Liver (tissue), 8 donors: ENCODE measurements at regions not wholly inside any gene's neighbourhood (a gene's known extent, or its start where the extent isn't known, plus 50 kb on each side); places are given as distances from the start of the nearest gene placed in this dataset.

Experiments used
- DNase-seq: peaks from one replicate; pipeline ENCODE4 v3.0.0-alpha.2; 2017; ENCODE audit warnings: low spot score
- H3K27ac ChIP-seq, 2 donors: one replicate each; pipeline ENCODE4 v1.7.0; 2013; ENCODE audit warnings: inconsistent platforms in 2 of 2, low read length in 2 of 2, control low read depth in 1 of 2, low read depth in 1 of 2, mild to moderate bottlenecking in 1 of 2
- H3K27me3 ChIP-seq, 4 donors: one replicate each; pipeline versions ENCODE4 v1.6.1 to v1.7.0; 2013; ENCODE audit warnings: low read length in 3 of 4, inconsistent platforms in 1 of 4, mild to moderate bottlenecking in 1 of 4, moderate library complexity in 1 of 4; ENCODE audit not compliant: control insufficient read depth in 4 of 4, insufficient read depth in 4 of 4
- H3K36me3 ChIP-seq, 4 donors: one replicate each; pipeline versions ENCODE4 v1.6.1 to v1.7.0; 2013; ENCODE audit warnings: low read length in 3 of 4, mild to moderate bottlenecking in 3 of 4, low read depth in 1 of 4, moderate library complexity in 1 of 4; ENCODE audit not compliant: control insufficient read depth in 4 of 4, insufficient read depth in 3 of 4
- H3K4me1 ChIP-seq, 4 donors: one replicate each; pipeline versions ENCODE4 v1.6.1 to v1.7.0; 2013; ENCODE audit warnings: low read length in 3 of 4, mild to moderate bottlenecking in 3 of 4, moderate library complexity in 1 of 4; ENCODE audit not compliant: control insufficient read depth in 4 of 4, insufficient read depth in 4 of 4
- H3K4me3 ChIP-seq, 3 donors: one replicate each; pipeline versions ENCODE4 v1.6.1 to v1.7.0; 2013; ENCODE audit warnings: low read length in 3 of 3, control low read depth in 1 of 3, low read depth in 1 of 3, mild to moderate bottlenecking in 1 of 3
- H3K9ac ChIP-seq, 2 donors: one replicate each; pipeline ENCODE4 v1.7.0; 2013; ENCODE audit warnings: low read length in 2 of 2, mild to moderate bottlenecking in 2 of 2, moderate library complexity in 2 of 2, control low read depth in 1 of 2, low read depth in 1 of 2
- H3K9me3 ChIP-seq, 4 donors: one replicate each; pipeline versions ENCODE4 v1.6.1 to v1.7.0; 2013; ENCODE audit warnings: low read length in 3 of 4; ENCODE audit not compliant: control insufficient read depth in 4 of 4
- ATF3 ChIP-seq: IDR thresholded peaks from 2 replicates; pipeline ENCODE4 v1.6.1; 2016; ENCODE audit warnings: antibody characterized with exemption
- CTCF ChIP-seq: fragments of 150-350 bp; IDR thresholded peaks from 2 replicates; pipeline ENCODE4 v1.5.1; 2017; ENCODE audit warnings: improper control_type of control experiment, low read depth, low read length; ENCODE audit not compliant: missing input control
- EGR1 ChIP-seq, 2 donors: IDR thresholded peaks; 2 replicates each; pipeline ENCODE4 v1.6.1; 2016 to 2018; ENCODE audit warnings: antibody characterized with exemption in 2 of 2, low read depth in 2 of 2
- FOXA1 ChIP-seq: IDR thresholded peaks from 2 replicates; pipeline ENCODE4 v1.6.1; 2016; ENCODE audit warnings: antibody characterized with exemption
- FOXA2 ChIP-seq: IDR thresholded peaks from 2 replicates; pipeline ENCODE4 v1.6.1; 2016; ENCODE audit warnings: antibody characterized with exemption
- GABPA ChIP-seq, 2 donors: IDR thresholded peaks in 1 of 2; conservative IDR thresholded peaks in 1 of 2; 2 replicates each; pipeline ENCODE4 v1.6.1; 2016; ENCODE audit warnings: antibody characterized with exemption in 2 of 2, mild to moderate bottlenecking in 1 of 2, moderate library complexity in 1 of 2
- HNF4A ChIP-seq, 2 donors: conservative IDR thresholded peaks; 2 replicates each; pipeline ENCODE4 v1.6.1; 2016; ENCODE audit warnings: antibody characterized with exemption in 2 of 2, mild to moderate bottlenecking in 2 of 2
- HNF4G ChIP-seq: IDR thresholded peaks from 2 replicates; pipeline ENCODE4 v1.6.1; 2016; ENCODE audit warnings: antibody characterized with exemption
- JUND ChIP-seq, 2 donors: IDR thresholded peaks; 2 replicates each; pipeline ENCODE4 v1.6.1; 2016; ENCODE audit warnings: antibody characterized with exemption in 2 of 2
- MAX ChIP-seq: IDR thresholded peaks from 2 replicates; pipeline ENCODE4 v1.6.1; 2016; ENCODE audit warnings: antibody characterized with exemption
- NR2F2 ChIP-seq: IDR thresholded peaks from 2 replicates; pipeline ENCODE4 v1.6.1; 2016; ENCODE audit warnings: antibody characterized with exemption
- RAD21 ChIP-seq, 2 donors: IDR thresholded peaks; 2 replicates each; pipeline ENCODE4 v1.6.1; 2016; ENCODE audit warnings: antibody characterized with exemption in 2 of 2, mild to moderate bottlenecking in 2 of 2
- REST ChIP-seq: IDR thresholded peaks from 2 replicates; pipeline ENCODE4 v1.6.1; 2016; ENCODE audit warnings: antibody characterized with exemption, mild to moderate bottlenecking
- RXRA ChIP-seq, 2 donors: IDR thresholded peaks; 2 replicates each; pipeline ENCODE4 v1.6.1; 2017 to 2018; ENCODE audit warnings: antibody characterized with exemption in 2 of 2, mild to moderate bottlenecking in 1 of 2
- SP1 ChIP-seq: IDR thresholded peaks from 2 replicates; pipeline ENCODE4 v1.6.1; 2018; ENCODE audit warnings: antibody characterized with exemption, mild to moderate bottlenecking
- TAF1 ChIP-seq: conservative IDR thresholded peaks from 2 replicates; pipeline ENCODE4 v1.6.1; 2016; ENCODE audit warnings: antibody characterized with exemption, mild to moderate bottlenecking
- YY1 ChIP-seq: IDR thresholded peaks from 2 replicates; pipeline ENCODE4 v1.6.1; 2016; ENCODE audit warnings: antibody characterized with exemption, mild to moderate bottlenecking
- ZBTB33 ChIP-seq: IDR thresholded peaks from 2 replicates; pipeline ENCODE4 v1.6.1; 2016; ENCODE audit warnings: antibody characterized with exemption
- WGBS: extraction: QIAGEN DNeasy Blood & Tissue Kit; methylation state at CpG from one replicate; pipeline ENCODE4 v1.1.7; 2013; 5-methylcytosine and 5-hydroxymethylcytosine counted together
- donor health status: healthy.
- donor health status: healthy.
- donor health status: healthy.
- donor health status: healthy.
- donor health status: healthy.

- no peaks in the 10 kb centered on the region for H3K4me1 ChIP-seq
- no peak overlapping the region for H3K9ac ChIP-seq
- H3K4me3 ChIP-seq: no peak overlapping the region
- no peaks in the 10 kb centered on the region for H3K36me3 ChIP-seq
- TF ChIP-seq GABPA (IDR thresholded peaks at IDR 0.05 in 1 of 2, conservative IDR thresholded peaks at IDR 0.05 in 1 of 2) (no peak), RAD21 (IDR thresholded peaks at IDR 0.05) (no peak), CTCF (no peak), REST (no peak), FOXA1 (no peak), FOXA2 (no peak), EGR1 (IDR thresholded peaks at IDR 0.05; ENCODE audit: low read depth in 2 of 2) (no peak), NR2F2 (no peak), TAF1 (no peak), YY1 (no peak), ATF3 (no peak), SP1 (no peak), ZBTB33 (no peak), RXRA (IDR thresholded peaks at IDR 0.05) (no peak), JUND (IDR thresholded peaks at IDR 0.05) (no peak), HNF4G (no peak), MAX (no peak), HNF4A (conservative IDR thresholded peaks at IDR 0.05) (no peak)
- WGBS: 89% methylated on average over 17 of the region's 17 CpGs
- H3K27me3 ChIP-seq: peaks cover 0 to 2% (median 0%) of the 10 kb centered on the region in 4 donors
- H3K9me3 ChIP-seq: no peaks in the 10 kb centered on the region
- no peak overlapping the region for H3K27ac ChIP-seq
- DNase-seq: no peak
Observed at GRCh38 chr5:2181557-2181956, 298.8 kb upstream of the IRX4 start.
